ENCODE measurements at regions not wholly inside any gene's neighbourhood (a gene's known extent, or its start where the extent isn't known, plus 50 kb on each side); places are given as distances from the start of the nearest gene placed in this dataset.

- TF ChIP-seq CTCF (IDR thresholded peaks at IDR 0.05) (no peak), ZFX (IDR thresholded peaks at IDR 0.05; ENCODE audit: borderline replicate concordance) (no peak)
Measured at GRCh38 chr15:53869806-53870073, 108.5 kb upstream of the UNC13C start.
